NCI-H2107 treated with DMSO at 0.1 percent for 48 hours (cell line): ENCODE measurements at regions not wholly inside any gene's neighbourhood (a gene's known extent, or its start where the extent isn't known, plus 50 kb on each side); places are given as distances from the start of the nearest gene placed in this dataset.
"Not testable (repeated sequence)": the region's sequence is repeated elsewhere in the genome, so short reads cannot be mapped to it uniquely, and the experiment has no call there.

Source experiments
- DNase-seq: peaks from one replicate; lab custom pipeline; 2025; ENCODE audit not compliant: unreplicated experiment; lab: John Stamatoyannopoulos, UW

DNA sequence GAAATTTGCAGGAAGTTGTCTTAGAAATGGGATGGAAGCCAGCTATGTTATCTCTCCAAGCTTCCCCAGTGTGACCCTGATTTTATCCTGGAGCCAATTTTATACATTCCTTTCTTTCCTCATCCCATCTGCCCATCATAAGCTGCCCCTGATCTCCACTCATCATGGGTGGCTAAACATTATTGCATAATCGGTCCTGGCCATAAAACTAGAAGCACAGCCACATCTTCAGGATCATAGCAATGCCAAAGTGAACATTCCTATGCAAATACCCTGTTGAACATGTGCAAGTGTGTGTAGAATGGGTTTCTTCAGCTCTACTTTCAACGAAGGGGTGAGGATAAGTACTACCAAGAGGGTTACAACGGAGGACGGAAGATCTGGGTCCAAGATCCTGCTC, 50.6 kb upstream of the COG2 start:
- DNase-seq, result no peak

DNA sequence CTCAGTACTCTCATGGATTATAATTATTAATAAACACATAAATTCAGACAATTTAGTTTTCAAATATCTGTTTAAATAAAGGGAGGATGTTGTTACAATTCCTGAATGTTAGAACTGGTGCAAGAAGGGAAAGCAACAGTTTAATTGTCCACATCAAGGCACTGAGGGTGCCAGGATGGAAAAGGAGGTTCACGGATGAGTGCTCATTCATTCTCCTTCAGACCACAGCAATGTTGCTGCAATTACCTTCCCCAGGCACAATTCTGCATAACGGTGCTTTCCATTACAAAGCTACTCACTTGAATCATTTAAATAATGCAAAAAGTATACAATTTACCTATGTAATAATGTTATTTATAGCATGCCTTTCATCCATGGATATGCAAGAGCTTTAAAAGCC, 52.3 kb upstream of the COG2 start:
- DNase-seq, result peak; percentile 77

DNA sequence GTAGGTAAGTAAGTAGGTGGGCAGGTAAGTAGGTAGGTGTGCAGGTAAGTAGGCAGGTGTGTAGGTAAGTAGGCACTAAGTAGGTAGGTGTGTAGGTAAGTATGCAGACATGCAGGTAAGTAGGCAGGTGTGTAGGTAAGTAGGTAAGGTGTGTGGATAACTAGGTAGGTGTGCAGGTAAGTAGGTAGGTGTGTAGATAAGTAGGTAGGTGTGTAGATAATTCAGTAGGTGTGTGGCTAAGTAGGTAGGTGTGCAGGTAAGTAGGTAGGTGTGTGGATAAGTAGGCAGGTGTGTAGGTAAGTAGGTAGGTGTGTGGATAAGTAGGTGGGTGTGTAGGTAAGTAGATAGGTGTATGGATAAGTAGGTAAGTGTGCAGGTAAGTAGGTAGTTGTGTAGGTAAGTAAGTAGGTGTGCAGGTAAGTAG, 53.9 kb upstream of the COG2 start:
- DNase-seq, result no peak

DNA sequence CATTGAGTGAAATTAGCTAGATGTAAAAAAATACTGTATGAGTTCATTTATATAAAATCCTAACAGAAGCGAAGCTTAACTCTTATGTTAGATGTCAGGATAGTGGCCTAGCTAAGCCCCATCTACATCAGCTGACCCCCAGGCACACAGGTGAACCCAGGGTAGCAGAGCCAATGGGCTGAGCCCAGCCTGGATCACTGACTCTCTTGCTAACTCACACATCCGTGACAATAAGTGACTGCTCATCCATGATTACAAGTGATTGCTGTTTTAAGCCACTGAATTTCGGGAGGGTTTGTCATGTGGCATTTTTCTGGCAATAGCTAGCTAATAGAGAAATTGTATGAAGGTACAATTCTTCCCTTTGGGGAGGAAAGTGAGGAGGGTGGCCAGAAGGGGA, 55.2 kb upstream of the COG2 start:
- no peak for DNase-seq

DNA sequence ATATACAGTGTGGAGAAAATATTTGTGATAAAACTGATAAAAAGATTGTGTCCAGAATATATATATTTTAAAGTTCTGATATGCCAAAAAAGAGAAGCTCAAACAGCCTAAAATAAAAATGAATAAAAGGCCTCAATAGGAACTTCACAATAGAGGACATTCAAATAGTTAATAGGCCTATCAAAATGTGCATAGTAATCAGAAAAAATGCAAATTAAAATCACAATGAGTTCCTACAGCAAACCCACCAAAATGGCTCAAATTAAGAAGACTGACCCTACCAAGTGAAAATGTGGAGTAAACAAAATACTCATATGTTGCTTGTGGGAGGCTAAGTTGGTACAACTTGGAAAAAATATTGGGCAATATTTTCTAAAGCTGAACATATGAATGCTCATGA, 57.6 kb upstream of the COG2 start:
- DNase-seq, result no peak

DNA sequence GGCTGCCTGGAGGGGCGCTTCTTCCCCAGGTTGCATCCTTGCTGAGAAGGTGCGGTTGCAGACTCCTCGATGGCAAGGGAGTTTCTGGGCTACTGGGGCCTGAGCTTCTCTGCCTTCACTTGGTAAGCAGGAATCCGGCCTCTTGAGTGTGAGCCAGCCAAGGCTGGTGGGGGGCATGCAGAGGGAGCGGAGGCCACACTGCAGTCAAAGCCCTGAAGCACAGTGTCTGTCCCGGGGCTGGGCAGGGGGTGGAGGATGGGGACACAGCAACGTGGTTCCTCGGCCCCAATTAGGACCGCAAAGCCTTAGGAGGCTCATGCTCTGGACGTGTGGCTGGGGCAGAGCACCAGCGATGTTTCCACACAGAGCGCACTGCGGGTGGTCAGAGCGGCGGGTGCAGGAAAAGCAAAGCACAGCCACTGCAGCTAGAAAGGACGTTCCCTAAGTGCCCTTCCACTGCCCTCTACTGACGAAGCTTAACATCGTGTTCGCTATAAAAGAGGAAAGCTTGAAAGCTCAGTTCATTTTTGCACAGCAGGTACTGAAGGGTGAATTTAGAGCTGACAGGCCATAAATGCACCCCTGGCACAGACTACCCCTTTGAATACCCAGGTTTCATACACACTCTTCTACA, 60.7 kb upstream of the COG2 start:
- peak; percentile 24 for DNase-seq

DNA sequence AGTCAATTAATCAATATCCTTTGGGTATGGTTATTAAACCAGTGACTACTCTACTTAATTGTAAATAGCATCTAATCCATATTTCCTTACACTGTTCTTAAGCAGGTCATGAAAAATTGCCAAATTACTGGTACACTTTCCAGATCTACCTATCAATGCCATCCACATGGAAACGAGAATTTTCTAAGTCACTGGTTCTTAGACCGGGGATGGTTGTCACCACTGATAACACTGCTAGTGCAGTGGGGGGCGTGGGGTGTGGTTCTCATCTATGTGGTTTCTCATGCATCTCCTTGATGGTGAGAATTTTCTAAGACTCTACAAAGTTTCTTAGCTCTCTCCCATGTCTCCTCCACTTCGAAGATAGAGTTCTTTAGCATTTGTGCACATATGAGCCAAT, 63.7 kb upstream of the COG2 start:
- no peak for DNase-seq

DNA sequence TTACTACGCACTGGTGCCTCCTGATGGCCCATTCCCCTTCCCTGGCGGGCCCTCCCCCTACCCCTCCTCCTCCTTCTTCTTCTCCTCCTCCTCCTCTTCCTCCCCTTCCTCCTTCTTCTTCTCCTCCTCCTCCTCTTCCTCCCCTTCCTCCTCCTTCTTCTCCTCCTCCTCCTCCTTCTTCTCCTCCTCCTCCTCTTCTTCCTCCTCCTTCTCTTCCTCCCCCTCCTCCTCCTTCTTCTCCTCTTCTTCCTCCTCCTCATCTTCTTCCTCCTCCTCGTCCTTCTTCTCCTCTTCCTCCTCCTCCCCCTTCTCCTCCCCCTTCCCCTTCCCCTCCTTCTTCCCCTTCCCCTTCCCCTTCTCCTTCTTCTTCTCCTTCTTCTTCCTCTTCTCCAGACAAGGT, 64.7 kb upstream of the COG2 start:
- DNase-seq, result no peak

DNA sequence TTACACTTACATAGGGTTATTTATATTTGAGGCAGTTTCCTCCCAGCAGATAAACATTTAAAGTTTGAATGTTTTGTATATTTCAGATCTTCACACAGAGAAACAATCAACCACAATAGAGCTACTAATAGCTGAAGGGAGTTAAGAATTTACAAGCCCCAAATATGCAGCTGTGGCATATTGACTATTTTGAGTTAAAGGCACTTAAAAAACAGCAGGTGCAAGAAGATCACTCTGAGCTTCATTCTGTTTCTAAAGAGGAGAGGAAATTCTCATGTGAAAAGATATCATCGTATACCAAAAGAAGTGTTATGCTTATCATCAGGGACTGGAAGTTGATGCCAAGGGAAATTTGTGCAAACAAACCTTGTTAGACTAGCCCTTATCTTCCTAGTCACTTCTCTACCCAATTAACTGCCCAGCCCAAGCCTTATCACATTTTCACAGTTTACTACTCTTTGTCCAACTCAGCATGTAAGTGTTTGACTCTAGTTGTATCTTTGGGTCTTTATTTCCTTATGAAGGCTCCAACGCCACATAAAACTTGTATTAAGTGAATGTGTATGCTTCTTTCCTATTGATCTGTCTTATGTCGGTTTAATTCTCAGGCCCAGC, 66.3 kb upstream of the COG2 start:
- peak; percentile 58 for DNase-seq

DNA sequence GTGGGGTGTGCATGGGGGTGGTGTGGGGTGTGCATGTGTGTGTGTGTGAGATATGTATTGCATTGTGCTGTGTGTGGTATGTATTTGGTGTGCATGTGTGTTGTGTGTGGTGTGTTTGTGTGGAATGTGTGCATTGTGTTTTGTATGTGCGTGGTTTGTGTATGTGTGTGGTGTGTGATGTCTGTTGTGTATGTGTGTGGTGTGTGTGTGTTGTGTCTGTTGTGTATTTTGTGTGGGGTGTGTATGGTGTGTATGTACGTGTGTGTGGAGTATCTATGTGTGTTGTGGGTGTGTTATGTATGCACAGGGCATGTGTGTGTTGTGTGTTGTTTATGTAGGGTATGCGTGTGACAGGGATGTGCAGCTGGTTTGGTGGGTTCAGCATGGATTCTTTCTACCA, 67.8 kb upstream of the COG2 start:
- DNase-seq, result no peak

DNA sequence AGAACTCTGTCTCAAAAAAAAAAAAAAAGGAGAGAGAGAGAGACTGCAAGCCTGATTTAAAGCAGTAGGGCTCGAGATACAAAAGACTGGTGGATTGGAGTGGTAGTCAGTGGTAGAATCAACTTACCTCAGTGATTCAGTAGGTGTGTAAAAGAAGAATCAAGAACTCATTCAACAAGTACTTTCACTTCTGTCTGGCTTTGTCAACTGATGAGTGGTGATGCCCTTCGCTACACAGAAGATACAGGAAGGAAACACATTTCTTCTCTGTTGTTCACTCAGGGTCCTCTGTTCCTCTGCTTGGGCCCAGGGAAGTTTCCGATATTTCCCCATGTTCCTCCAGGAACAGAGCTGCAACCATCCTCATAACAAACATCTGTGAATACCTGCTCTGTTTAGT, 68.6 kb upstream of the COG2 start:
- no peak for DNase-seq

DNA sequence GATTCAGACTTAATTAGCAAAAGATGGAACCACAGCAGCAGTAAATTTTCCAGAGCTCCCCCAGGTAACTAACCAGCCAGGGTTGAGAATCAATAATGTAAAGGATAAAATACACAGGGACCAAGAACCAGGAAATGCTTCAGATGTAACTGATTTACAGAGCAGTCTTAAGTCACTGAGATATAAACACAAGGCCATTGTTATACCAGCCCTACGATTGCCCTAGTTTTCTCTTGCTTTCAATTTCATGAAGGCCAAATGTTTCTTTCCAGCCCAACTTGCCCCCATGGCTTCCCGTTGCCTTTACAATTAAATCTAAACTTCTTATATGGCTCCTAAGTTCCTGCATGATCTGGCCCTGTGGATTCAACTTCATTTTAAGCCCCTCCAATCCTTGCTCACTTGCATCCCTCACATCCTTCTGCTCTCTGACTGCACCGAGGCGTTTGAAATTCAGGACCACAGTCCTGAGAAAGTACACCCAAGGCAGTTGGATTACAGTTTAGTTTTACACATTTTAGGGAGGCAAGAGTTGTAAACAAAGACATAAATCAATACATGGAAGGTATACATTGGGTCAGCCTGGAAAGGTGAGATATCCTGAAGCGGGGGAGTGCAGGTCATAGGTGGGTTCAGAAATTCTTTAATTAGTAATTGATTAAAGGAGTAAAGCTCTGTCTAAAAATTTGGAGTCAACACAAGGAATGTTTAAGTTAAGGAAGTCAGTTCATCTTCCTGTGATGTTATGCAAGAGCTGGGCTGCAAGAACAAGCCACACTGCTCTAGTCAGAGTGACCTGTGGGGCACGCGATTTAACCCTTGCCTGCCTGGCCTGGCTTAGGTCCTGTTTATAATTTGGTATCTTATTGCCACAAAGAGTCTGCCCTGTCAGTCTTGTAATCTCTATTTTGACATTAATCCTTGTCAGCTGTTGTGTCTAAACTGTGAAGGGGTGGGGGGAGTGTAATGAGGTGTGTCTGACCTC, 69.9 kb upstream of the COG2 start:
- DNase-seq, result no peak

DNA sequence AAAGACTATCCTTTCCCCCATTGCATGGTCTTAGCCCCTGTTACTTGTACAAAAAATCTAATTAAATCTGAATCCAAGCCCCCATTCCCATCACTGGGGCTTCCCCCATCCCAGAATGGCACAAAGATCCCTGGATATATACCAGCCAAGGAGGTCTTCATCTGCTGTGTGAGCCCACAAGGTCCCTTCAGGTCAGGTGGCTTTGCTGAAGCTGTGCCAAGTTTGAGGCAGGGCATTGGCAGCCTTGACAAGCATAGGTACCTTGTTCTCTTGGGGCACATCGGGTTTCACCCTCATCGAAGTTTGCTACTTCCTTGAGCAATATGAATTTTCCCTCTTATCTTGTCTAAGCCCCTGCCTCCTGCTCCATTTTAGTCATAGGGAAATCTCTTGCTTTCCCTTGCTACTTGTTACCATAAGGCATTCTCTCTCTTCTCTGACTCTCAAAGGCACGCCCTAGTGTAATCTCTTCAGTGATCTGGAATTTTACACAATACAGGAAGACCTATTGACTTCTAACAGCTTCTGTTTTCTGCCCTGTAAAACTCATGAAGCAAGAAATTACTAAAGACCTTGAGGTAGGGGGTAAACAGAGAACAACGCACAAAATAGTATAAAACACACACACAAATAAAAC, 71.4 kb upstream of the COG2 start:
- DNase-seq, result no peak

DNA sequence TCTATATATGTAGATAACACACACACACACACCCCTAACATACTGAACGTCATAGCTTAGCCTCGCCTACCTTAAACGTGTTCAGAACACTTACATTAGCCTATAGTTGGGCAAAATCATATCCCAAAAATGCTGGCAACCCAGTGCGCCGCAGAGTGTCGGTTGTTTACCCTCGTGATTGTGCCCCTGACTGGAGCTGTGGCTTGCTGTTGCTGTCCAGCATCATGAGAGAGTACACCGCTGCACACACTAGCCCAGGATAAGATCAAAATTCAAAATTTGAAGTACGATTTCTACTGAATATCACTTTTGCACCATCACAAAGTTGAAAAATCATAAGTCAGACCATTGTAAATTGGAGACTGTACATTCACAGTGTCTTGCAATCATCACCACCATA, 73.1 kb upstream of the COG2 start:
- DNase-seq, result no peak

DNA sequence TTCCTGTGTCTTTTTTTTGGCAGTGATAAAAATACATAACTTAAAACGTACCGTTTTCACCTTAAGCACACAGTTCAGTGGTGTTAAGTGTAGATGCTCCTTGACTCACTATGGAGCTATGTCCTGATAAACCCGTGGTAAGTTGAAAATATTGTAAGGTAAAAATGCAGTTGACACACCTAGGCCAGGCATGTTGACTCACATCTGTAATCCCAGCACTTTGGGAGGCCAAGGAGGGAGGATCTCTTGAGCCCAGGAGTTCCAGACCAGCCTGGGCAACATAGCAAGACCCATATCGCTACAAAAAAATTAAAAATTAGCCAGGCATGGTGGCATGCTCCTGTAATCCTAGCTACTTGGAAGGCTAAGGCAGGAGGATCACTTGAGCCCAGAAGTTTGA, 73.6 kb upstream of the COG2 start:
- DNase-seq, result no peak

DNA sequence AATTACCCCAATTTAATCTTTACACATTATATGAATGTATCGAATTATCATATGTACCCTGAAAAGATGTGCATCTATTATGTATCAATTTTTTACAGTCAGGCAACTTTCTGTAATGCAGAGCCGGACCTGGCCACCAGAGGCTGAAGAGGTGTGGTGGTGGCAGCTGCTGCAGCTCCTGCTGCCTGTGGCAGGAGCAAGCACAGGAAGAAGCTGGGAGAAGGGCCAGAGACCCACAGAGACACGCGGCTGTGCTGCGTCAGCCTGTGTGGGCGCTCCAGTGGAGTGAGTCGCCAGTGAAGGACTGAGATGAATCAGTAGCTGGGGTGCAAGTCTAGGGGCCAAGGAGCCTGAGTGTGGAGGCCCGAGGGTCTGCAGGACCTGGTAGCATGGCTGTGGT, 74.3 kb upstream of the COG2 start:
- no peak for DNase-seq

DNA sequence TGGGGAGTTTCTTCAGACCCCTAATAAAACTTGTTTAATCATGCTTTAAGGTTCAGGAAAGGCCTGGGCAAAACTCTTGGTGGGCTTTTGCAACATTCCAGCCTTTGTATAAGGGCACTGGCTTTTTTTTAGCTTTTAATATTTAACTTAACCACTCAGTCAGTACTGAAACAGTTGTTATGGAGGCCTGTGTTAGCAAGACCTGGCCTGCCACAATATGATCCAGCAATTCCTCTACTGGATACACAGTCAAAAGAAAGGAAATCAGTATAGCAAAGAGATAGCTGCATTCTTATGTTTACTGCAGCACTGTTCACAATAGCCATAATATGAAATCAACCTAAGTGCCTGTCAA, 75.1 kb upstream of the COG2 start:
- no peak for DNase-seq

DNA sequence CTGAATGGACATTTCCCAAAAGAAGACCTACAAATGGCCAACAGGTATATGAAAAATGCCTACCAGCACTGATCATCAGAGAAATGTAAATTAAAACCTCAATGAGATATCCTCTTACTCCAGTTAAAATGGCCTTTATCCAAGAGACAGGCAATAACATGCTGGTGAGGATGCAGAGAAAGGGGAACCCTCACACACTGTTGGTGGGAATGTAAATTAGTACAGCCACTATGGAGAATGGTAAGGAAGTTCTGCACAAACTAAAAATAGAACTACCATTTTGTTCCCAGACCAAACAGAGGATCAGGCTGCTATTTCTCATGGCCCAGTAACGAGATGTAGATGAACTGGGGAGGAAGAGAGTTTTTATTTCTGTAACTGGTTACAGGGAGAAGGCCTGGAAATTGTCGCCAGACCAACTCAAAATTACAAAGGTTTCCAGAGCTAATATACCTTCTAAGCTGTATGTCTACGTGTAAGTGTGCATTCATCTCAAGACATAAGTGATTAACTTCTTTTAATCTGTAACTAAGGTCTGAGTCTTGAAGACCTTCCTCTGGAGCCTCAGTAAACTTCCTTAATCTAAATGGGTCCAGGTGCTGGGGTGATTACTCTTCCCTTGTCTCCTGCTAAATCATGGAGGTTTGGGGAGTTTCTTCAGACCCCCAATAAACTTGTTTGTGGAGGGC, 75.6 kb upstream of the COG2 start:
- not testable (repeated sequence) for DNase-seq

DNA sequence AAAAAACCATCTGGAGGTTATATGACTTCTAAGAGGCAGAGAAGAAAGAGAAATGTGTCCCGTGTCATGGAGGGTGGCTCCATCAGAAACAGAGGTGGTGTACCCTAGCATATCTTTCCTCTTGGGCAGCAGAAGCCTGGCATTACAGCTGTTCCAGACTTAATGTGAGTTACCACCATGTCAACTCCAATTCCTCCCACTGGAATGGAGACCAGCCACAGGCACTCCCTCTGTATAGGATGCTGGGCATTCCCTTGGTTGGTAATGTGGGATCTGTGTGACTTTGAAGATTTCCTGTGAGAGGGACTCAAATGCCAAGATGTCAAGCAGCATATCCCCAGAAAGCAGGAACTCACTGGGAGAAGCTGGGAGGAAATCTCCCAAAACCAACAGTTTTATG, 77.1 kb upstream of the COG2 start:
- DNase-seq, result no peak

DNA sequence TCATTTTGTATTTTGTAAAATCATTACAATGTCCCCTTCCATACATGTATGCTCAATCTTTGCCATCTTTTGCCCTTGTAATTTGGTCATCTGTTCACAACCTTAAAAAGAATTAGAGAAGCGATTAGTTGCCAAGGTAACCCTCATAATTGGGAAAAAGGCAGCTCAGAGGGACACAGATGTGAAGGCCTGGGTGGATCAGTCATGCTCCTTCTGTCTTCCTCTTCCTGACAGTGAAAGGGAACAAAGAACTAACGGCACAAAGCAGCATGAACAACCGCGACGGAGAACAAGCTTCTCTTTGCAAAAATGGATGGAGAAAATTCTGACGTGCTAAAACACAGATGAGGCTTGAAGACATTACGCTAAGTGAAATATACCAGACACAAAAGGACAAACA, 78.7 kb upstream of the COG2 start:
- no peak for DNase-seq

DNA sequence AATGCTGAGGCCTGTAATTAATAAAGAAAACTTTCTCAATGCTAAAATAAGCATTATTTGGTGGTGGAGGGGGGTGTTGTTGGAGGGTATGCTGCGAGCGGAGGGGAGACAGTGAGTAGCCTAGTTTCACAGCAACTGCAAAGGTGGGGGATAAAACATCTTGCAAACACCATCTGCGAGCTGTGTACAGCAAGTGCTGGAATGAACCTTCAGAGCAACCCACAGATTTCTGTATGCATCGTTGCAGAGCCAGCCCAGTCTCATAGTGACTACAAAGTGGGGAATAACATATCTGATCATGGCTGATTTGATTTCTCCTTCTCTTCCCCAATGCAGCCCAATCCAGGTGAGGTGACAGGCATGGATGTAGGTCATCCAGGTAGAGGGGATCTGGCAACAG, 80.7 kb upstream of the COG2 start:
- no peak for DNase-seq
